K562 (cell line): ENCODE measurements at regions not wholly inside any gene's neighbourhood (a gene's known extent, or its start where the extent isn't known, plus 50 kb on each side); places are given as distances from the start of the nearest gene placed in this dataset.

Experiments
- ATAC-seq: fragments of 200-7000 bp; cut with Tn5 transposase; 3 replicates; pipeline ENCODE4 v1.9.1; 2020; ENCODE audit warnings: moderate library complexity
- BruUV-seq: library from RNA; stranded (reverse); fragments of 400-500 nt; replicated peaks from 2 replicates; lab custom pipeline; 2021; lab: Mats Ljungman, UMichigan
- CTCF ChIA-PET: fragments of 300-600 bp; formaldehyde crosslinking; extraction: SDS; loops from one replicate; lab custom pipeline; 2021; ENCODE audit warnings: low intra/inter-chr PET ratio; lab: Yijun Ruan, JAX
- POLR2A ChIA-PET: fragments of 300-600, 350-650 bp; sonication (Branson Sonifier 250); formaldehyde crosslinking; extraction: SDS; loops from one replicate; lab custom pipeline; 2021; ENCODE audit warnings: antibody characterized with exemption, inconsistent platforms; lab: Yijun Ruan, JAX
- DNase-seq, 4 experiments: peaks; one replicate each; pipeline versions ENCODE4 v3.0.0 to v3.0.0-alpha.2; 2011 to 2018; ENCODE audit warnings: low spot score in 3 of 4, mixed read lengths in 3 of 4; ENCODE audit errors: extremely low read depth in 1 of 4
- FAIRE-seq: peaks from 2 replicates; lab custom pipeline; 2011; peaks lifted over from hg19 to GRCh38; lab: Jason Lieb, UNC
- H2AFZ ChIP-seq: 2 replicates; pipeline ENCODE4 v1.6.0; 2011; ENCODE audit warnings: low read depth, low read length, control low read depth, inconsistent platforms
- H3K27ac ChIP-seq: fragments of 200-600 bp; 3 replicates; pipeline ENCODE4 v1.8.0; 2011; ENCODE audit warnings: low read depth, mild to moderate bottlenecking, control low read depth, inconsistent platforms, low read length, moderate library complexity, mixed read lengths; ENCODE audit errors: extremely low read depth
- H3K27me3 ChIP-seq, 2 experiments: fragments of 300-600 bp in 1 of 2; 2 replicates in 1 of 2; 3 replicates in 1 of 2; pipeline versions ENCODE4 v1.6.0 to v1.8.0; 2011; ENCODE audit warnings: inconsistent platforms in 2 of 2, low read length in 2 of 2, mild to moderate bottlenecking in 1 of 2, mixed read lengths in 1 of 2, moderate library complexity in 1 of 2; ENCODE audit not compliant: control insufficient read depth in 2 of 2, insufficient read depth in 2 of 2
- H3K36me3 ChIP-seq: fragments of 300-600 bp; 3 replicates; pipeline ENCODE4 v1.8.0; 2011; ENCODE audit warnings: mild to moderate bottlenecking, low read length, inconsistent platforms; ENCODE audit not compliant: control insufficient read depth, insufficient read depth
- H3K4me1 ChIP-seq, 2 experiments: fragments of 200-600 bp in 1 of 2; replicated peaks in 1 of 2; 2 replicates in 1 of 2; 3 replicates in 1 of 2; pipeline versions ENCODE4 v1.5.1 to v1.8.0; 2011; ENCODE audit warnings: inconsistent platforms in 2 of 2, low read length in 2 of 2, mild to moderate bottlenecking in 1 of 2, mixed read lengths in 1 of 2, moderate library complexity in 1 of 2; ENCODE audit not compliant: control insufficient read depth in 2 of 2, insufficient read depth in 2 of 2
- H3K4me2 ChIP-seq: 2 replicates; pipeline ENCODE4 v1.6.1; 2011; ENCODE audit warnings: low read length, control low read depth, inconsistent platforms, mixed read lengths; ENCODE audit not compliant: insufficient read depth
- H3K4me3 ChIP-seq: fragments of 200-600 bp; sonication (generic), shearing (Covaris generic); 2 replicates; pipeline ENCODE4 v1.5.1; 2016; ENCODE audit warnings: control low read depth, inconsistent platforms
- H3K79me2 ChIP-seq: fragments of 200-600 bp; 3 replicates; pipeline ENCODE4 v1.8.0; 2011; ENCODE audit warnings: low read length, inconsistent platforms; ENCODE audit not compliant: control insufficient read depth, insufficient read depth
- H3K9ac ChIP-seq, 2 experiments: 2 replicates each; pipeline versions ENCODE4 v1.6.0 to v1.6.1; 2011; ENCODE audit warnings: low read depth in 2 of 2, low read length in 2 of 2, control low read depth in 1 of 2, inconsistent platforms in 1 of 2, mild to moderate bottlenecking in 1 of 2, mixed read lengths in 1 of 2; ENCODE audit not compliant: insufficient read depth in 1 of 2
- H3K9me1 ChIP-seq: one replicate; pipeline ENCODE4 v1.6.0; 2011; ENCODE audit warnings: inconsistent platforms, mild to moderate bottlenecking, low read length, moderate library complexity; ENCODE audit not compliant: control insufficient read depth, insufficient read depth
- H3K9me3 ChIP-seq: replicated peaks from 2 replicates; pipeline ENCODE4 v1.5.1; 2011; ENCODE audit warnings: low read depth, low read length, inconsistent platforms; ENCODE audit not compliant: control insufficient read depth, insufficient read depth
- H4K20me1 ChIP-seq: replicated peaks from 2 replicates; pipeline ENCODE4 v1.6.1; 2011; ENCODE audit warnings: low read length, inconsistent platforms, mixed read lengths; ENCODE audit not compliant: control insufficient read depth, insufficient read depth
- AFF1 ChIP-seq, 2 experiments: fragments of 450-650 bp; IDR thresholded peaks; 2 replicates each; pipeline ENCODE4 v1.6.1; 2018; ENCODE audit warnings: mild to moderate bottlenecking in 2 of 2, low read depth in 1 of 2; ENCODE audit not compliant: partially characterized antibody in 2 of 2
- ARNT ChIP-seq, 2 experiments: fragments of 450-650 bp; IDR thresholded peaks; 2 replicates each; pipeline ENCODE4 v1.6.1; 2016; ENCODE audit warnings: mild to moderate bottlenecking in 1 of 2
- CREBBP ChIP-seq: IDR thresholded peaks from one replicate; pipeline ENCODE4 v1.6.1; 2012; ENCODE audit warnings: low read depth, mild to moderate bottlenecking, control low read depth, inconsistent platforms, low read length
- CTCF ChIP-seq, 3 experiments: IDR thresholded peaks in 2 of 3; conservative IDR thresholded peaks in 1 of 3; 2 replicates each; pipeline ENCODE4 v1.5.1; 2011 to 2012; ENCODE audit warnings: low read length in 3 of 3, mild to moderate bottlenecking in 3 of 3, control low read depth in 2 of 3, improper control_type of control experiment in 1 of 3, inconsistent platforms in 1 of 3, low read depth in 1 of 3, mixed read lengths in 1 of 3, moderate library complexity in 1 of 3; ENCODE audit not compliant: insufficient read depth in 2 of 3
- DIDO1 ChIP-seq: fragments of 450-650 bp; IDR thresholded peaks from 2 replicates; pipeline ENCODE4 v1.6.1; 2016; ENCODE audit warnings: low read depth, missing biosample characterization, missing genetic modification characterization
- ELK3 ChIP-seq: fragments of 450-650 bp; formaldehyde crosslinking; IDR thresholded peaks from 2 replicates; pipeline ENCODE4 v1.4.0; 2020; ENCODE audit warnings: mild to moderate bottlenecking
- MTA2 ChIP-seq: fragments of 450-650 bp; IDR thresholded peaks from 2 replicates; pipeline ENCODE4 v1.6.1; 2016; ENCODE audit warnings: low read depth
- PCBP2 ChIP-seq: fragments of 200-400 bp; formaldehyde crosslinking; IDR thresholded peaks from 2 replicates; pipeline ENCODE4 v1.6.1; 2018; ENCODE audit warnings: low read length, low read depth, mild to moderate bottlenecking, moderate library complexity; ENCODE audit not compliant: poor library complexity, severe bottlenecking
- RFX7 ChIP-seq: fragments of 250-450 bp; sonication (Bioruptor Pico); IDR thresholded peaks from 2 replicates; pipeline ENCODE4 v1.5.1; 2021; ENCODE audit warnings: mild to moderate bottlenecking
- XRCC3 ChIP-seq: fragments of 450-650 bp; IDR thresholded peaks from 2 replicates; pipeline ENCODE4 v1.6.1; 2017; ENCODE audit warnings: mild to moderate bottlenecking, moderate library complexity
- ZBTB43 ChIP-seq: sonication (generic); formaldehyde crosslinking; IDR thresholded peaks from 2 replicates; pipeline ENCODE4 v1.8.0; 2023; ENCODE audit warnings: mild to moderate bottlenecking, missing genetic modification reagents
- ZHX1 ChIP-seq: fragments of 150-350 bp; conservative IDR thresholded peaks from 2 replicates; pipeline ENCODE4 v1.6.1; 2014; ENCODE audit warnings: low read length
- ZSCAN29 ChIP-seq: fragments of 450-650 bp; IDR thresholded peaks from 2 replicates; pipeline ENCODE4 v1.6.1; 2017
- WGBS: fragments of 100-300 bp; shearing (Covaris generic); methylation state at CpG from one replicate; pipeline ENCODE4 v1.1.6; 2016; ENCODE audit warnings: low coverage, mixed read lengths; ENCODE audit not compliant: insufficient coverage; ENCODE audit errors: missing lambda C conversion rate; 5-methylcytosine and 5-hydroxymethylcytosine counted together
- in situ Hi-C: fragments of 300-500 bp; cut with MboI; formaldehyde crosslinking; loops from 4 replicates; pipeline ENCODE4 v1.15.0; 2018; ENCODE audit warnings: inconsistent platforms, mixed read lengths
- intact Hi-C: fragments of 100-400 bp; cut with micrococcal nuclease; formaldehyde crosslinking; loops from 2 replicates; pipeline ENCODE4 v1.14.2; 2022

GRCh38 chrX:99914635-99915034 is 495.4 kb downstream of the PCDH19 start:
- H3K36me3 ChIP-seq = no peaks in the 10 kb centered on the region
- H3K27me3 ChIP-seq = no peaks in the 10 kb centered on the region
- no peaks in the 10 kb centered on the region for H4K20me1 ChIP-seq
- DNase-seq = no peak
- no TSS peak for BruUV-seq
- no peak overlapping the region for H2AFZ ChIP-seq
- no peak overlapping the region for H3K4me2 ChIP-seq
- ChIA-PET CTCF (no interaction called here), POLR2A (no interaction called here)
- no peaks in the 10 kb centered on the region for H3K9me3 ChIP-seq
- no peak for ATAC-seq
- H3K9me1 ChIP-seq = no peaks in the 10 kb centered on the region
- H3K9ac ChIP-seq = no peak overlapping the region
- no peak overlapping the region for H3K4me3 ChIP-seq
- no peak overlapping the region for H3K27ac ChIP-seq
- in situ Hi-C loops = no loop called here
- 0% methylated on average over 2 of the region's 2 CpGs for WGBS
- intact Hi-C loops = no loop called here
- no peaks in the 10 kb centered on the region for H3K79me2 ChIP-seq
- H3K4me1 ChIP-seq = no peaks in the 10 kb centered on the region
- no peak for FAIRE-seq
- no peak for TF ChIP-seq ARNT (IDR thresholded peaks at IDR 0.05)
- no peak for TF ChIP-seq DIDO1 (tag)
- no peak for TF ChIP-seq RFX7 (CRISPR knock-in tag)
- no peak for TF ChIP-seq XRCC3
- TF ChIP-seq CREBBP = no peak
- no peak for TF ChIP-seq AFF1 (IDR thresholded peaks at IDR 0.05; ENCODE audit: low read depth in 1 of 2, partially characterized antibody in 2 of 2)
- TF ChIP-seq CTCF (IDR thresholded peaks at IDR 0.05 in 2 of 3, conservative IDR thresholded peaks at IDR 0.05 in 1 of 3; ENCODE audit: insufficient read depth in 2 of 3, low read depth in 1 of 3, low read length in 3 of 3) = no peak
- TF ChIP-seq ELK3 (CRISPR knock-in tag) = no peak
- TF ChIP-seq ZHX1 = no peak
- TF ChIP-seq ZSCAN29 = no peak
- no peak for TF ChIP-seq MTA2
- TF ChIP-seq ZBTB43 (CRISPR knock-in tag) = no peak
- no peak for TF ChIP-seq PCBP2
